Tibial nerve (tissue), 4 donors: ENCODE measurements at regions not wholly inside any gene's neighbourhood (a gene's known extent, or its start where the extent isn't known, plus 50 kb on each side); places are given as distances from the start of the nearest gene placed in this dataset.

ENCODE experiments used
- EP300 ChIP-seq, 2 donors: sonication (generic); formaldehyde crosslinking; IDR thresholded peaks; one replicate each; pipeline ENCODE4 v1.6.1; 2017; ENCODE audit warnings: antibody characterized with exemption in 2 of 2, mild to moderate bottlenecking in 1 of 2
- POLR2A ChIP-seq, 2 donors: fragments of 450-650 bp; IDR thresholded peaks; one replicate each; pipeline ENCODE4 v1.6.1; 2017; ENCODE audit warnings: antibody characterized with exemption in 2 of 2, mild to moderate bottlenecking in 2 of 2, moderate library complexity in 2 of 2
- TF ChIP-seq, protein P1 (sequence below), 5 experiments: fragments of 200-600 bp in 3 of 5; fragments of 450-650 bp in 2 of 5; sonication (generic) in 3 of 5; IDR thresholded peaks; one replicate each; pipeline ENCODE4 v1.5.1; 2016 to 2019; ENCODE audit warnings: antibody characterized with exemption in 5 of 5, mild to moderate bottlenecking in 3 of 5, moderate library complexity in 2 of 5

- TF ChIP-seq, protein P1, sequence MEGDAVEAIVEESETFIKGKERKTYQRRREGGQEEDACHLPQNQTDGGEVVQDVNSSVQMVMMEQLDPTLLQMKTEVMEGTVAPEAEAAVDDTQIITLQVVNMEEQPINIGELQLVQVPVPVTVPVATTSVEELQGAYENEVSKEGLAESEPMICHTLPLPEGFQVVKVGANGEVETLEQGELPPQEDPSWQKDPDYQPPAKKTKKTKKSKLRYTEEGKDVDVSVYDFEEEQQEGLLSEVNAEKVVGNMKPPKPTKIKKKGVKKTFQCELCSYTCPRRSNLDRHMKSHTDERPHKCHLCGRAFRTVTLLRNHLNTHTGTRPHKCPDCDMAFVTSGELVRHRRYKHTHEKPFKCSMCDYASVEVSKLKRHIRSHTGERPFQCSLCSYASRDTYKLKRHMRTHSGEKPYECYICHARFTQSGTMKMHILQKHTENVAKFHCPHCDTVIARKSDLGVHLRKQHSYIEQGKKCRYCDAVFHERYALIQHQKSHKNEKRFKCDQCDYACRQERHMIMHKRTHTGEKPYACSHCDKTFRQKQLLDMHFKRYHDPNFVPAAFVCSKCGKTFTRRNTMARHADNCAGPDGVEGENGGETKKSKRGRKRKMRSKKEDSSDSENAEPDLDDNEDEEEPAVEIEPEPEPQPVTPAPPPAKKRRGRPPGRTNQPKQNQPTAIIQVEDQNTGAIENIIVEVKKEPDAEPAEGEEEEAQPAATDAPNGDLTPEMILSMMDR (IDR thresholded peaks at IDR 0.05): no peak
- TF ChIP-seq POLR2A (IDR thresholded peaks at IDR 0.05): no peak
- no peak for TF ChIP-seq EP300 (IDR thresholded peaks at IDR 0.05)
These were observed 153.9 kb upstream of the TPM1 start for GRCh38 chr15:62888623-62889022.
